ENCODE measurements at regions not wholly inside any gene's neighbourhood (a gene's known extent, or its start where the extent isn't known, plus 50 kb on each side); places are given as distances from the start of the nearest gene placed in this dataset.

- Histone ChIP-seq H3K4me3 (replicated peaks; ENCODE audit: insufficient read depth, low read length) (no peak overlapping the region), H3K27me3 (ENCODE audit: insufficient read depth, poor library complexity, severe bottlenecking) (no peaks in the 10 kb centered on the region), H3K27ac (replicated peaks) (no peak overlapping the region)
- no peak for TF ChIP-seq CTCF (IDR thresholded peaks at IDR 0.05; ENCODE audit: insufficient read depth, low read length)
- no peak for TF ChIP-seq SPI1 (IDR thresholded peaks at IDR 0.05; ENCODE audit: borderline replicate concordance, low read depth)
- TF ChIP-seq POLR2AphosphoS5 (IDR thresholded peaks at IDR 0.05; ENCODE audit: low read depth): no peak
- no peak for TF ChIP-seq REST (IDR thresholded peaks at IDR 0.05; ENCODE audit: insufficient replicate concordance, low read depth)
- no peak for TF ChIP-seq GABPA (IDR thresholded peaks at IDR 0.05; ENCODE audit: low read depth)
- DNase-seq (ENCODE audit: low read depth in 1 of 2, low spot score in 1 of 2): no peak
Measured at GRCh38 chr14:25895740-25896139, 702.1 kb downstream of the NOVA1 start.

DNA sequence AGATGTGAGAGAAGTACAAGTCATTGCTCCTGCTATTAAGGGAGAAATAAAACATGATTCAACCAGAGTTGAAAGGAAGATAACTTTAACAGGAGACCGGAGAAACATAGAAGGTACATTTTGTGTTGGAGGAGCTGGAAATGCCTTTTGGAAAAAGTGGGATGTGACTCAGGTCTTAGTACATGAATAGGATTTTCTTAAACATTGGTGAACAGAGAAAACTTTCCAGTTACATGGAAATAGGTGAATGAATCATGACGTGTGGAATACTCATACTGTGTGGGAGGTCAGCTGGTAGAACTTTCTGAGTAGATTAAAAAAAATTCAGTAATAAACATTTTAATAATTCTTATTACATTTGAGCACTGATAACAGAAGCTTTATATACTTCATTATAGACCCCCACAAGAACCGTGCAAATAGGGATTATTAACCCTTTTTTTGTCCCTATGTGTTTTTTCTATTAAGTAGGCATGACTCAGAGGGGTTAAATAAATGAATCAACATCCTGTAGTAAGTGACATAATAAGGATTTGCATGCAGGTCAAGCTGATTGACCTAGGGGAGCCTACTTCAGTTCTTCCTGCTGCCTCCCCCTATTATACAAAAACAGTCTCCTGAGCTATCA lies 710.5 kb downstream of the NOVA1 start:
- DNase-seq (ENCODE audit: low read depth in 1 of 2, low spot score in 1 of 2): no peak
- Histone ChIP-seq H3K27ac (replicated peaks) (no peak overlapping the region), H3K27me3 (ENCODE audit: insufficient read depth, poor library complexity, severe bottlenecking) (no peaks in the 10 kb centered on the region), H3K4me3 (replicated peaks; ENCODE audit: insufficient read depth, low read length) (no peak overlapping the region)
- TF ChIP-seq CTCF (IDR thresholded peaks at IDR 0.05; ENCODE audit: insufficient read depth, low read length) (no peak), POLR2AphosphoS5 (IDR thresholded peaks at IDR 0.05; ENCODE audit: low read depth) (no peak), REST (IDR thresholded peaks at IDR 0.05; ENCODE audit: insufficient replicate concordance, low read depth) (no peak)

GRCh38 chr14:25884657-25885056 lies 713.2 kb downstream of the NOVA1 start:
- no peak for DNase-seq (ENCODE audit: low read depth in 1 of 2, low spot score in 1 of 2)
- H3K27me3 ChIP-seq (ENCODE audit: insufficient read depth, poor library complexity, severe bottlenecking): no peaks in the 10 kb centered on the region
- no peak overlapping the region for H3K27ac ChIP-seq (replicated peaks)
- no peak overlapping the region for H3K4me3 ChIP-seq (replicated peaks; ENCODE audit: insufficient read depth, low read length)
- TF ChIP-seq GABPA (IDR thresholded peaks at IDR 0.05; ENCODE audit: low read depth) (no peak), REST (IDR thresholded peaks at IDR 0.05; ENCODE audit: insufficient replicate concordance, low read depth) (no peak), SPI1 (IDR thresholded peaks at IDR 0.05; ENCODE audit: borderline replicate concordance, low read depth) (no peak), POLR2AphosphoS5 (IDR thresholded peaks at IDR 0.05; ENCODE audit: low read depth) (no peak), CTCF (IDR thresholded peaks at IDR 0.05; ENCODE audit: insufficient read depth, low read length) (no peak)
